Prostate gland (tissue), 2 donors: ENCODE measurements at regions not wholly inside any gene's neighbourhood (a gene's known extent, or its start where the extent isn't known, plus 50 kb on each side); places are given as distances from the start of the nearest gene placed in this dataset.

ENCODE experiments used
- DNase-seq: peaks from one replicate; pipeline ENCODE4 v3.0.0-alpha.2; 2019; ENCODE audit warnings: low spot score
- H3K27ac ChIP-seq, 2 donors: fragments of 200-600 bp; sonication (generic); 2 replicates each; pipeline ENCODE4 v1.5.1; 2017 to 2019
- H3K27me3 ChIP-seq: fragments of 200-600 bp; sonication (generic); replicated peaks from 2 replicates; pipeline ENCODE4 v1.5.1; 2019; ENCODE audit not compliant: insufficient read depth
- H3K36me3 ChIP-seq, 2 donors: fragments of 200-600 bp; sonication (generic); 1 replicate in 1 of 2; 2 replicates in 1 of 2; pipeline versions ENCODE4 v1.5.1 to v1.8.1; 2017 to 2019
- H3K4me1 ChIP-seq: fragments of 200-600 bp; sonication (generic); replicated peaks from 2 replicates; pipeline ENCODE4 v1.5.1; 2019
- H3K4me3 ChIP-seq, 2 donors: fragments of 200-600 bp; sonication (generic); 2 replicates each; pipeline ENCODE4 v1.5.1; 2017 to 2019
- H3K9me3 ChIP-seq: fragments of 200-600 bp; sonication (generic); 2 replicates; pipeline ENCODE4 v1.5.1; 2017
- CTCF ChIP-seq, 4 experiments: fragments of 200-600 bp in 2 of 4; fragments of 450-650 bp in 2 of 4; sonication (generic) in 2 of 4; IDR thresholded peaks; 1 replicate in 3 of 4; 2 replicates in 1 of 4; pipeline ENCODE4 v1.5.1; 2016 to 2019; ENCODE audit warnings: antibody characterized with exemption in 4 of 4, mild to moderate bottlenecking in 2 of 4, moderate library complexity in 2 of 4
- POLR2A ChIP-seq: fragments of 450-650 bp; IDR thresholded peaks from one replicate; pipeline ENCODE4 v1.6.1; 2016; ENCODE audit warnings: antibody characterized with exemption, mild to moderate bottlenecking
- POLR2AphosphoS5 ChIP-seq: sonication (generic); formaldehyde crosslinking; IDR thresholded peaks from one replicate; pipeline ENCODE4 v1.6.1; 2017; ENCODE audit warnings: antibody characterized with exemption
- WGBS: methylation state at CpG from one replicate; pipeline ENCODE4 v1.1.5; 2018; 5-methylcytosine and 5-hydroxymethylcytosine counted together
- intact Hi-C: fragments of 100-400 bp; cut with DNase I; formaldehyde crosslinking; loops from one replicate; pipeline ENCODE4 v1.14.2; 2022

DNA sequence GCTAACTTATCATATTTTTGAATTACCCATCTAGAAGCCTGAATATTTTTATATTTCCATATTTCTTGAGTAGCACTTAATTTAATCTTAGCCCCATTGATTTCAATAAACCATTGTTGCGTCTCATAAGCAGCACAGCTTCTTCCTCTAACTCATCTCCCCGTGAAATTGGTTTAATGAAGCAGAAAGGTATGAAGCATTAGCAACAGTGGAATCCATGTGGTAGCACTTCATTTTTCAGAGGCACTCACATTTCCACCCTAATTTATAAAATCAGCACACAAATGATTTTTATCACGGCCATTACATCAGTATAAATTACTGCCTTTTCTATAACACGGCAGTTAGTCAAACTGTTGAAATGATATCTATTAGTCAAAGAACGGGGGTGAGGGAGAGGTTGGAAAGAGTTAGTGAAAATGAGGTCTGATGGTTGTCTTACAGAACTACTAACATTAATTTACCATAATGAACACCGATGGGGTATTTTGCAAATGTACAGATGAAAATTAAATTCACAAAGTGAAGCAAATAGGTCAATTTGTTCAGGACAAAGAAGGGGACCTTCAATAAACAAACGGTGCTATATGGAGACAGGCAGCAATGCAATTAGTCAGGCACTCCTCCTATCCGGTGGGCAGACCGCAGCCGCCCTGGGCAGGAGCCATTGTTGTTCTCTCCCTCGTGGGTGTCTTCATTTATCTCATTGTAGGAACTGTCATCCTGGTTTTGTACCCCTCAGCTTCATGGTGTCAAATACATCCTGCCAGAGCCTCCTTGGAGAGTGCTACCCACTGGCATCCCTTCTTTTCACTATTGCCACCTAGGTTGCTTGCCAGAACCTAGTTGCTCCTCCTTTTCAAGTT lies 205.7 kb downstream of the SOX3 start:
- Histone ChIP-seq H3K9me3 (no peaks in the 10 kb centered on the region), H3K4me3 (no peak overlapping the region), H3K27me3 (no peaks in the 10 kb centered on the region), H3K4me1 (no peaks in the 10 kb centered on the region), H3K27ac (no peak overlapping the region), H3K36me3 (no peaks in the 10 kb centered on the region)
- no peak for DNase-seq
- TF ChIP-seq POLR2A (no peak), POLR2AphosphoS5 (no peak), CTCF (IDR thresholded peaks at IDR 0.05) (no peak)
- intact Hi-C loops: no loop called here
- 62% methylated on average over 11 of the region's 11 CpGs for WGBS

GRCh38 chrX:140297273-140297672 lies 207.6 kb downstream of the SOX3 start:
- intact Hi-C loops: no loop called here
- Histone ChIP-seq H3K27me3 (no peaks in the 10 kb centered on the region), H3K4me1 (no peaks in the 10 kb centered on the region), H3K27ac (no peak overlapping the region), H3K4me3 (no peak overlapping the region), H3K36me3 (no peaks in the 10 kb centered on the region), H3K9me3 (no peaks in the 10 kb centered on the region)
- WGBS: 75% methylated on average over 1 of the region's 1 CpG
- TF ChIP-seq CTCF (IDR thresholded peaks at IDR 0.05) (no peak), POLR2AphosphoS5 (no peak), POLR2A (no peak)
- DNase-seq: no peak

GRCh38 chrX:140292961-140293360 lies 211.9 kb downstream of the SOX3 start:
- intact Hi-C loops: no loop called here
- WGBS: 11% methylated on average over 1 of the region's 1 CpG
- TF ChIP-seq POLR2A: no peak

GRCh38 chrX:140292188-140292587 lies 212.7 kb downstream of the SOX3 start:
- Histone ChIP-seq H3K4me3 (no peak overlapping the region), H3K27me3 (no peaks in the 10 kb centered on the region), H3K4me1 (no peaks in the 10 kb centered on the region), H3K36me3 (no peaks in the 10 kb centered on the region), H3K9me3 (no peaks in the 10 kb centered on the region), H3K27ac (no peak overlapping the region)
- 37% methylated on average over 2 of the region's 2 CpGs for WGBS
- TF ChIP-seq POLR2A: no peak
- TF ChIP-seq POLR2AphosphoS5: no peak
- TF ChIP-seq CTCF (IDR thresholded peaks at IDR 0.05): no peak
- intact Hi-C loops: no loop called here
- DNase-seq: no peak

More at GRCh38 chrX:140292961-140293360, 211.9 kb downstream of the SOX3 start:
- no peaks in the 10 kb centered on the region for H3K9me3 ChIP-seq
- no peaks in the 10 kb centered on the region for H3K27me3 ChIP-seq
- H3K4me3 ChIP-seq: no peak overlapping the region
- H3K4me1 ChIP-seq: no peaks in the 10 kb centered on the region
- H3K36me3 ChIP-seq: no peaks in the 10 kb centered on the region
- H3K27ac ChIP-seq: no peak overlapping the region
- DNase-seq: no peak

GRCh38 chrX:140274811-140275525 lies 229.9 kb downstream of the SOX3 start:
- Histone ChIP-seq H3K4me3 (no peak overlapping the region), H3K9me3 (no peaks in the 10 kb centered on the region), H3K27me3 (no peaks in the 10 kb centered on the region), H3K27ac (no peak overlapping the region), H3K4me1 (no peaks in the 10 kb centered on the region), H3K36me3 (no peaks in the 10 kb centered on the region)
- TF ChIP-seq POLR2AphosphoS5: no peak
- 59% methylated on average over 3 of the region's 3 CpGs for WGBS
- no peak for DNase-seq
- intact Hi-C loops: no loop called here
